K562 (cell line): ENCODE measurements at regions not wholly inside any gene's neighbourhood (a gene's known extent, or its start where the extent isn't known, plus 50 kb on each side); places are given as distances from the start of the nearest gene placed in this dataset.

Experiments
- ATAC-seq: fragments of 200-7000 bp; cut with Tn5 transposase; 3 replicates; pipeline ENCODE4 v1.9.1; 2020; ENCODE audit warnings: moderate library complexity
- BruUV-seq: library from RNA; stranded (reverse); fragments of 400-500 nt; replicated peaks from 2 replicates; lab custom pipeline; 2021; lab: Mats Ljungman, UMichigan
- CTCF ChIA-PET: fragments of 300-600 bp; formaldehyde crosslinking; extraction: SDS; loops from one replicate; lab custom pipeline; 2021; ENCODE audit warnings: low intra/inter-chr PET ratio; lab: Yijun Ruan, JAX
- POLR2A ChIA-PET: fragments of 300-600, 350-650 bp; sonication (Branson Sonifier 250); formaldehyde crosslinking; extraction: SDS; loops from one replicate; lab custom pipeline; 2021; ENCODE audit warnings: antibody characterized with exemption, inconsistent platforms; lab: Yijun Ruan, JAX
- DNase-seq, 4 experiments: peaks; one replicate each; pipeline versions ENCODE4 v3.0.0 to v3.0.0-alpha.2; 2011 to 2018; ENCODE audit warnings: low spot score in 3 of 4, mixed read lengths in 3 of 4; ENCODE audit errors: extremely low read depth in 1 of 4
- FAIRE-seq: peaks from 2 replicates; lab custom pipeline; 2011; peaks lifted over from hg19 to GRCh38; lab: Jason Lieb, UNC
- H2AFZ ChIP-seq: 2 replicates; pipeline ENCODE4 v1.6.0; 2011; ENCODE audit warnings: low read depth, low read length, control low read depth, inconsistent platforms
- H3K27ac ChIP-seq: fragments of 200-600 bp; 3 replicates; pipeline ENCODE4 v1.8.0; 2011; ENCODE audit warnings: low read depth, mild to moderate bottlenecking, control low read depth, inconsistent platforms, low read length, moderate library complexity, mixed read lengths; ENCODE audit errors: extremely low read depth
- H3K27me3 ChIP-seq, 2 experiments: fragments of 300-600 bp in 1 of 2; 2 replicates in 1 of 2; 3 replicates in 1 of 2; pipeline versions ENCODE4 v1.6.0 to v1.8.0; 2011; ENCODE audit warnings: inconsistent platforms in 2 of 2, low read length in 2 of 2, mild to moderate bottlenecking in 1 of 2, mixed read lengths in 1 of 2, moderate library complexity in 1 of 2; ENCODE audit not compliant: control insufficient read depth in 2 of 2, insufficient read depth in 2 of 2
- H3K36me3 ChIP-seq: fragments of 300-600 bp; 3 replicates; pipeline ENCODE4 v1.8.0; 2011; ENCODE audit warnings: mild to moderate bottlenecking, low read length, inconsistent platforms; ENCODE audit not compliant: control insufficient read depth, insufficient read depth
- H3K4me1 ChIP-seq, 2 experiments: fragments of 200-600 bp in 1 of 2; replicated peaks in 1 of 2; 2 replicates in 1 of 2; 3 replicates in 1 of 2; pipeline versions ENCODE4 v1.5.1 to v1.8.0; 2011; ENCODE audit warnings: inconsistent platforms in 2 of 2, low read length in 2 of 2, mild to moderate bottlenecking in 1 of 2, mixed read lengths in 1 of 2, moderate library complexity in 1 of 2; ENCODE audit not compliant: control insufficient read depth in 2 of 2, insufficient read depth in 2 of 2
- H3K4me2 ChIP-seq: 2 replicates; pipeline ENCODE4 v1.6.1; 2011; ENCODE audit warnings: low read length, control low read depth, inconsistent platforms, mixed read lengths; ENCODE audit not compliant: insufficient read depth
- H3K4me3 ChIP-seq: fragments of 200-600 bp; sonication (generic), shearing (Covaris generic); 2 replicates; pipeline ENCODE4 v1.5.1; 2016; ENCODE audit warnings: control low read depth, inconsistent platforms
- H3K79me2 ChIP-seq: fragments of 200-600 bp; 3 replicates; pipeline ENCODE4 v1.8.0; 2011; ENCODE audit warnings: low read length, inconsistent platforms; ENCODE audit not compliant: control insufficient read depth, insufficient read depth
- H3K9ac ChIP-seq, 2 experiments: 2 replicates each; pipeline versions ENCODE4 v1.6.0 to v1.6.1; 2011; ENCODE audit warnings: low read depth in 2 of 2, low read length in 2 of 2, control low read depth in 1 of 2, inconsistent platforms in 1 of 2, mild to moderate bottlenecking in 1 of 2, mixed read lengths in 1 of 2; ENCODE audit not compliant: insufficient read depth in 1 of 2
- H3K9me1 ChIP-seq: one replicate; pipeline ENCODE4 v1.6.0; 2011; ENCODE audit warnings: inconsistent platforms, mild to moderate bottlenecking, low read length, moderate library complexity; ENCODE audit not compliant: control insufficient read depth, insufficient read depth
- H3K9me3 ChIP-seq: replicated peaks from 2 replicates; pipeline ENCODE4 v1.5.1; 2011; ENCODE audit warnings: low read depth, low read length, inconsistent platforms; ENCODE audit not compliant: control insufficient read depth, insufficient read depth
- H4K20me1 ChIP-seq: replicated peaks from 2 replicates; pipeline ENCODE4 v1.6.1; 2011; ENCODE audit warnings: low read length, inconsistent platforms, mixed read lengths; ENCODE audit not compliant: control insufficient read depth, insufficient read depth
- COPS2 ChIP-seq: fragments of 450-650 bp; conservative IDR thresholded peaks from 2 replicates; pipeline ENCODE4 v1.6.1; 2016; ENCODE audit warnings: mild to moderate bottlenecking, moderate library complexity
- DDX20 ChIP-seq: fragments of 450-650 bp; IDR thresholded peaks from 2 replicates; pipeline ENCODE4 v1.6.1; 2016; ENCODE audit warnings: missing genetic modification characterization, low read depth, mild to moderate bottlenecking, missing compliant biosample characterization, moderate library complexity
- E4F1 ChIP-seq: fragments of 250-450 bp; sonication (Bioruptor Pico); IDR thresholded peaks from 2 replicates; pipeline ENCODE4 v1.5.0; 2021; ENCODE audit warnings: mild to moderate bottlenecking, borderline replicate concordance
- HDAC2 ChIP-seq: fragments of 450-650 bp; IDR thresholded peaks from 2 replicates; pipeline ENCODE4 v1.6.1; 2016; ENCODE audit warnings: mild to moderate bottlenecking
- HMG20B ChIP-seq: fragments of 250-450 bp; sonication (Bioruptor Pico); IDR thresholded peaks from 2 replicates; pipeline ENCODE4 v1.5.0; 2021; ENCODE audit warnings: mild to moderate bottlenecking
- HNRNPL ChIP-seq: fragments of 200-400 bp; formaldehyde crosslinking; IDR thresholded peaks from 2 replicates; pipeline ENCODE4 v1.6.1; 2017; ENCODE audit warnings: low read depth, mild to moderate bottlenecking, low read length
- HNRNPUL1 ChIP-seq: fragments of 200-400 bp; formaldehyde crosslinking; IDR thresholded peaks from 2 replicates; pipeline ENCODE4 v1.6.1; 2017; ENCODE audit warnings: low read length
- KDM1A ChIP-seq, 2 experiments: fragments of 450-650 bp; IDR thresholded peaks; 2 replicates each; pipeline ENCODE4 v1.6.1; 2016; ENCODE audit warnings: mild to moderate bottlenecking in 2 of 2
- MTF1 ChIP-seq: fragments of 250-450 bp; sonication (Bioruptor Pico); IDR thresholded peaks from 2 replicates; pipeline ENCODE4 v1.9.0; 2021; ENCODE audit warnings: moderate library complexity, mild to moderate bottlenecking, inconsistent platforms, borderline replicate concordance
- PTBP1 ChIP-seq: fragments of 200-400 bp; formaldehyde crosslinking; IDR thresholded peaks from 2 replicates; pipeline ENCODE4 v1.6.1; 2017; ENCODE audit warnings: low read depth, low read length
- PYGO2 ChIP-seq: fragments of 450-650 bp; IDR thresholded peaks from 2 replicates; pipeline ENCODE4 v1.6.1; 2016; ENCODE audit warnings: mild to moderate bottlenecking, missing genetic modification characterization, moderate library complexity, missing compliant biosample characterization
- TAF1 ChIP-seq: IDR thresholded peaks from 2 replicates; pipeline ENCODE4 v1.6.1; 2011; ENCODE audit warnings: mild to moderate bottlenecking, low read length, moderate library complexity; ENCODE audit not compliant: insufficient read depth, control insufficient read depth, severe bottlenecking; ENCODE audit errors: extremely low read depth
- XRCC5 ChIP-seq: fragments of 200-400 bp; formaldehyde crosslinking; IDR thresholded peaks from 2 replicates; pipeline ENCODE4 v1.6.1; 2017; ENCODE audit warnings: low read depth, mild to moderate bottlenecking, low read length
- YY1 ChIP-seq, 3 experiments: IDR thresholded peaks; 2 replicates each; pipeline ENCODE4 v1.6.1; 2011; ENCODE audit warnings: low read length in 2 of 3, mild to moderate bottlenecking in 2 of 3, moderate library complexity in 2 of 3, borderline replicate concordance in 1 of 3, control low read depth in 1 of 3, low read depth in 1 of 3; ENCODE audit not compliant: insufficient read depth in 3 of 3, insufficient replicate concordance in 2 of 3, control insufficient read depth in 1 of 3, insufficient read length in 1 of 3; ENCODE audit errors: extremely low read depth in 1 of 3
- ZBTB8A ChIP-seq: fragments of 450-650 bp; IDR thresholded peaks from 2 replicates; pipeline ENCODE4 v1.6.1; 2018; ENCODE audit warnings: mild to moderate bottlenecking, moderate library complexity; ENCODE audit not compliant: partially characterized antibody
- ZNF133 ChIP-seq: fragments of 250-450 bp; sonication (Bioruptor Pico); IDR thresholded peaks from 2 replicates; pipeline ENCODE4 v1.4.0; 2020; ENCODE audit warnings: mild to moderate bottlenecking
- ZNF143 ChIP-seq: sonication (generic); formaldehyde crosslinking; IDR thresholded peaks from 2 replicates; pipeline ENCODE4 v1.9.0; 2022; ENCODE audit warnings: mild to moderate bottlenecking, missing genetic modification reagents
- ZNF165 ChIP-seq: fragments of 250-450 bp; sonication (Bioruptor Pico); IDR thresholded peaks from 2 replicates; pipeline ENCODE4 v1.4.0; 2020; ENCODE audit warnings: borderline replicate concordance
- ZNF263 ChIP-seq: sonication (generic); formaldehyde crosslinking; IDR thresholded peaks from 2 replicates; pipeline ENCODE4 v1.8.0; 2022; ENCODE audit warnings: mild to moderate bottlenecking, missing genetic modification reagents, borderline replicate concordance
- ZNF586 ChIP-seq: fragments of 450-650 bp; formaldehyde crosslinking; conservative IDR thresholded peaks from 2 replicates; pipeline ENCODE4 v1.4.0; 2020; ENCODE audit warnings: mild to moderate bottlenecking, moderate library complexity
- in situ Hi-C: fragments of 300-500 bp; cut with MboI; formaldehyde crosslinking; loops from 4 replicates; pipeline ENCODE4 v1.15.0; 2018; ENCODE audit warnings: inconsistent platforms, mixed read lengths
- intact Hi-C: fragments of 100-400 bp; cut with micrococcal nuclease; formaldehyde crosslinking; loops from 2 replicates; pipeline ENCODE4 v1.14.2; 2022

GRCh38 chr5:23029290-23029689, 176.1 kb upstream of the CDH12 start:
- ATAC-seq (no peak), DNase-seq (no peak), FAIRE-seq (no peak)
- no peaks in the 10 kb centered on the region for H4K20me1 ChIP-seq
- no TSS peak for BruUV-seq
- H3K4me3 ChIP-seq, result no peak overlapping the region
- no peaks in the 10 kb centered on the region for H3K9me1 ChIP-seq
- CTCF ChIA-PET, result no interaction called here
- no peak overlapping the region for H3K27ac ChIP-seq
- no peak overlapping the region for H3K9ac ChIP-seq
- in situ Hi-C loops (no loop called here), intact Hi-C loops (no loop called here)
- POLR2A ChIA-PET, result no interaction called here
- H3K27me3 ChIP-seq, result no peaks in the 10 kb centered on the region
- no peak overlapping the region for H2AFZ ChIP-seq
- H3K9me3 ChIP-seq, result 0 out of 2 replicates have a peak, but pooled peaks cover 2% of the 10 kb centered on the region
- H3K4me2 ChIP-seq, result no peak overlapping the region
- no peaks in the 10 kb centered on the region for H3K36me3 ChIP-seq
- TF ChIP-seq E4F1 (CRISPR knock-in tag), result no peak
- TF ChIP-seq HNRNPUL1, result no peak
- TF ChIP-seq PYGO2 (tag), result no peak
- TF ChIP-seq PTBP1, result no peak
- TF ChIP-seq KDM1A (IDR thresholded peaks at IDR 0.05), result no peak
- no peak for TF ChIP-seq ZNF586 (CRISPR knock-in tag)
- no peak for TF ChIP-seq COPS2
- TF ChIP-seq HNRNPL, result no peak
- TF ChIP-seq ZNF143 (CRISPR knock-in tag), result no peak
- TF ChIP-seq YY1 (IDR thresholded peaks at IDR 0.05; ENCODE audit: borderline replicate concordance in 1 of 3, control insufficient read depth in 1 of 3, extremely low read depth in 1 of 3, insufficient read depth in 3 of 3, insufficient read length in 1 of 3, insufficient replicate concordance in 2 of 3, low read depth in 1 of 3, low read length in 2 of 3), result no peak
- no peak for TF ChIP-seq MTF1 (CRISPR knock-in tag)
- no peak for TF ChIP-seq HDAC2
- no peak for TF ChIP-seq ZNF133 (CRISPR knock-in tag)
- TF ChIP-seq TAF1, result no peak
- TF ChIP-seq ZNF263 (CRISPR knock-in tag), result no peak
- TF ChIP-seq XRCC5, result no peak
- no peak for TF ChIP-seq HMG20B
- no peak for TF ChIP-seq ZNF165
- no peak for TF ChIP-seq DDX20 (tag)
- no peak for TF ChIP-seq ZBTB8A
- no peaks in the 10 kb centered on the region for H3K4me1 ChIP-seq
- H3K79me2 ChIP-seq, result no peaks in the 10 kb centered on the region
